ENCODE measurements at regions not wholly inside any gene's neighbourhood (a gene's known extent, or its start where the extent isn't known, plus 50 kb on each side); places are given as distances from the start of the nearest gene placed in this dataset.

DNA sequence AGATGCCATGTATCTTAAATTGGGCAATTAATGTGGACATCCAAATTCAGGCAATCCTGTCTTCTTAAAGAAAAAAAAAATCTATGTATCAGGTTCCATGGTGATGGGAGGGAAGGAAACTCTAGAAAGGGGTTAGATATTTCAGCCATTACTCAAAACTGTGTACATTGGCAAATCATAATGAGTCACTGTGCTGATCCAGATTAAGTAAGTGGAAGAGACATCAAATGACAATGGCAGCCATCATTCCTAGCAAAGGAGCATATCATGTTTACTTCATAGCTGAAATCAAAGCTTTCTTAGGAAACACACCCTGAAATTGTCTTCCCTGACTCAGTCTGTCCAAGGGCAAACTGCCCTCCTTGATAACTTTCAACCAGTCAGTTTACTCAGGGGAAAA, 713.3 kb upstream of the GBE1 start:
- no peak overlapping the region for H3K27ac ChIP-seq
- TF ChIP-seq, protein P1, sequence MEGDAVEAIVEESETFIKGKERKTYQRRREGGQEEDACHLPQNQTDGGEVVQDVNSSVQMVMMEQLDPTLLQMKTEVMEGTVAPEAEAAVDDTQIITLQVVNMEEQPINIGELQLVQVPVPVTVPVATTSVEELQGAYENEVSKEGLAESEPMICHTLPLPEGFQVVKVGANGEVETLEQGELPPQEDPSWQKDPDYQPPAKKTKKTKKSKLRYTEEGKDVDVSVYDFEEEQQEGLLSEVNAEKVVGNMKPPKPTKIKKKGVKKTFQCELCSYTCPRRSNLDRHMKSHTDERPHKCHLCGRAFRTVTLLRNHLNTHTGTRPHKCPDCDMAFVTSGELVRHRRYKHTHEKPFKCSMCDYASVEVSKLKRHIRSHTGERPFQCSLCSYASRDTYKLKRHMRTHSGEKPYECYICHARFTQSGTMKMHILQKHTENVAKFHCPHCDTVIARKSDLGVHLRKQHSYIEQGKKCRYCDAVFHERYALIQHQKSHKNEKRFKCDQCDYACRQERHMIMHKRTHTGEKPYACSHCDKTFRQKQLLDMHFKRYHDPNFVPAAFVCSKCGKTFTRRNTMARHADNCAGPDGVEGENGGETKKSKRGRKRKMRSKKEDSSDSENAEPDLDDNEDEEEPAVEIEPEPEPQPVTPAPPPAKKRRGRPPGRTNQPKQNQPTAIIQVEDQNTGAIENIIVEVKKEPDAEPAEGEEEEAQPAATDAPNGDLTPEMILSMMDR (IDR thresholded peaks at IDR 0.05) = no peak
- intact Hi-C loops (cut with DNase I) = no loop called here
- DNase-seq (no peak), ATAC-seq (no peak)
- H3K4me3 ChIP-seq = no peak overlapping the region
- no peaks in the 10 kb centered on the region for H3K36me3 ChIP-seq
- H3K27me3 ChIP-seq = no peaks in the 10 kb centered on the region
- peaks cover 0 to 12% of the 10 kb centered on the region in 2 donors for H3K9me3 ChIP-seq
- H3K4me1 ChIP-seq = no peaks in the 10 kb centered on the region

DNA sequence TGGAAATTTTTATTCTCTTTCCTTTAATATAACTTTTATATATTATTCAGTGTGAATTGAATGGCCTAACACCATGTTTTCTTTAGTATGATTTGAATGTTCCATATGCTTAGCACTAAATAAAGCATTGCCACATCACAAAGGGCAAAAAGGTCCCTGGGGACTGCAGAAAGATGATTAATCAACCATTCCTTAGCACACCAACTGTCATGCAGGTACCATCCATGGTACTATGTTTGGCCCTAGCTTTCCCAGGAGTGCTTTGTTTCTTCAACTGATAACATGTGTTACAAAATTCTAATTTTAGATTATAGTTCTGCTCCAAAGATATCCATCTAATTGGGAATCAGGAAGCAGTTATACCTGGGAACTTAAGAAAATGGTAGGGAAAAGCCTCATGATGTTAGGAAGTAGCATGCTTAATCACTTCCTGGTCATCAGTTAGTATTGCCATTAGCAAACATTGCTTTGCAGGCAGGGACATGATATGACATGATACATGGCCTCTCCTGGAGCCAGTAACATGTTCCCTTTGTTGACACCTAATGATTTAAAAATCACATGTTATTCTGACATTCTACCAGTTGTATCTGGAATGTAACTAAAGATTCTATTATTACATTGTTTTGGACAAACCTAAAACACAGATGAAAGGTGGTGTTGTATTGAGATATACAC, 712.6 kb upstream of the GBE1 start:
- Histone ChIP-seq H3K4me3 (no peak overlapping the region), H3K36me3 (no peaks in the 10 kb centered on the region), H3K9me3 (peaks cover 0 to 12% of the 10 kb centered on the region in 2 donors), H3K27ac (no peak overlapping the region), H3K27me3 (no peaks in the 10 kb centered on the region), H3K4me1 (no peaks in the 10 kb centered on the region)
- no peak for DNase-seq
- intact Hi-C loops (cut with DNase I) = no loop called here
- TF ChIP-seq, protein P1 (IDR thresholded peaks at IDR 0.05) = no peak
- ATAC-seq = no peak

DNA sequence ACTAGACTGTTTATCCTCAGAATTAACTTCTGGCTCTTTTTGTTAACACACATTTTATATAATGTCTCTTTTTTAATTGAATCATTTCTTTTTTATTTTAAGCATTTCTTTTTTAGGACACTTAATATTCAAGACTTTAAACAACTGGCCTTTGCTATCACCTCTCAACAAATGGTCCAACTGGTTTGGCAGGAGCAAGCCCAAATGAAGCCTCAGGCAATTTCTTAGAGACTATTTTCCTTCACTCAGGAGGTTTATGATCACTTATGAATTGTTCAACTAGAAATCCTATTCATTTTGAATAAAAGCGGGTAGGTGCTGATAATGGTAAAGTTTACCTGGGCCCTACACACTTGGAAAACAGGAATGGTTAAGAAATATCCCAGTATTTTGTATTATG, 705.6 kb upstream of the GBE1 start:
- Histone ChIP-seq H3K27me3 (no peaks in the 10 kb centered on the region), H3K36me3 (no peaks in the 10 kb centered on the region), H3K9me3 (peaks cover 0 to 3% of the 10 kb centered on the region in 2 donors), H3K4me3 (no peak overlapping the region), H3K4me1 (no peaks in the 10 kb centered on the region), H3K27ac (no peak overlapping the region)
- DNase-seq = no peak
- intact Hi-C loops (cut with DNase I) = no loop called here
- ATAC-seq = no peak
- TF ChIP-seq, protein P1 (IDR thresholded peaks at IDR 0.05) = no peak

DNA sequence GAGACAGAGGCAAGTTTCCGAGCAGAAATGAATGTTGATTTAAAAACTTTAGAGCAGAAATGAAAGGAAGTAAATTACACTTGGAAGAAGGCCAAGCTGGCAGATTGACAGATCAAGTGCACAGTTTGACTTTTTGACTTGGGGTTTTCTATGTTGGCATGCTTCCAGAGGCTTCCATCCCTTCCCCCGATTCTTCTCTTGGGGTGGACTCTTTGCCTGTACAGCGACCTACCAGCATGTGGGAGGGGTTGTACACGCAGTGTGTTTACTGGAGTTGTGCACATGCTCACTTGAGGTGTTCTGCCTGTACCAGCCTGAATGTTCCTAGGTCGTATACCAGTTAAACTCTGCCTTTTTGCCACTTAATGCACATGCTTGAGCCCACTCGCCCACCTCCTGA, 701.5 kb upstream of the GBE1 start:
- ATAC-seq (peak; percentile 38), DNase-seq (peak in 2 of 4 donors; percentile 8 to 19)
- TF ChIP-seq, protein P1 (IDR thresholded peaks at IDR 0.05) = no peak
- Histone ChIP-seq H3K27ac (no peak overlapping the region), H3K9me3 (no peaks in the 10 kb centered on the region), H3K4me1 (no peaks in the 10 kb centered on the region), H3K36me3 (no peaks in the 10 kb centered on the region), H3K4me3 (no peak overlapping the region), H3K27me3 (no peaks in the 10 kb centered on the region)
- intact Hi-C loops (cut with DNase I) = no loop called here

DNA sequence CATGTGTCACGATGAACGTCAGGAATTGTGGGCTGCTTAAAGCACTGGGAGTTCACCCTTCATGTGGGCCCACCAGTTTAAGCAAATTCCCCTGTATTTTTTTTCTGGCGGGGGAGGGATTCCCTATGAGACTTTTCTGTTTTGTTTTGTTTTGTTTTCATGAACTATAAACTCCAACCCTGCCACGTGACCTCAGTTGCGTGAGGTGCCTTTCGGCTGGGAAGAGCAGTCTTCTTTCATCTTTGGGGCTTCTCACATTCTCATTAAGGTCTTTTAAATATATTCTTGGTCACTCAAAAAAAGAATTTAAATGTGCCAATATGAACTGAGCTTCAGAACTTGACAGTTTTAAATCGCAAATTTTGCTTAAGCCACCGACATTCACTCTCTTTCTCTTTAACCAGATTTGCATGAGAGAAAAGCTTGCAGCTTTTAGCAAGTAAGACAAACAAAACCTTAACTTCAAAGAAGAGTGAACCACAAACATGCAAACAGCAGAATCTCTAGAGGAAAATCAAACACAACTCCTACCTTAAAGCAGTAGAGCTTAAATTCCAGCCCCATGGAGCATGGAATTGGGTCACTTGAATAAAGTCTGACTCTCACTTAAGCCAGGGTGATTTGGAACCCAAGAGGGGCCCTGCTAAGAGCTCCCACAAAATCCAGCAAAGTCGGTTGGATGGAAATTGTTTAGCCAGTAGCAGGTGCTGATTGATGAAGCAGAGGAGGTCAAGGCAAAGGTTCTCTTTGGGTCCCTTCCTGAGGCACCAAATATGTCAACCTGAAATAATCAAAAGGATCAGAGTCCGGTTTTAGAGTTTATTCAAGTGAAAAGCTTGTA, 699.8 kb upstream of the GBE1 start:
- ATAC-seq (no peak), DNase-seq (no peak)
- Histone ChIP-seq H3K4me1 (no peaks in the 10 kb centered on the region), H3K27me3 (no peaks in the 10 kb centered on the region), H3K9me3 (no peaks in the 10 kb centered on the region), H3K27ac (no peak overlapping the region), H3K36me3 (no peaks in the 10 kb centered on the region), H3K4me3 (no peak overlapping the region)
- intact Hi-C loops (cut with DNase I) = no loop called here
- TF ChIP-seq, protein P1 (IDR thresholded peaks at IDR 0.05) = no peak

Data from left lung (tissue), 4 donors.